ENCODE measurements at regions not wholly inside any gene's neighbourhood (a gene's known extent, or its start where the extent isn't known, plus 50 kb on each side); places are given as distances from the start of the nearest gene placed in this dataset.

DNA sequence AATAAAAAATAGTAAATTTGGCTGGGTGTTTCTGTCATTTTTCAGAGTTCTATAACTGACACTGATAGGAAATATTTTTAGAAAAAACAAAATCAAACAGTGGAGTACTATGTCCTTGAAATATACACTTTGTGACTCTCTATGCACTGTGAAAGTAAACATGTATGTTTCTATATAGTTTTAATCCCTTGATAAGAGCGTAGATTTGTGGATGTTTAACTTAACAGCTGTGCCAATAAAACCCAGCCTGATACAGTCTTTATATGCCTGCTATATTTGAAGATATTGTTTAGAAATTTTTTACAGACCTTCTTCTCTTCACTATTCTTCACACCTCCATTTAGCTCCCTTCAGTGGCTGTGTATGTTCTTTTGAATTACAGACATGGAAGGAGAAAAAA, 473.3 kb upstream of the FZD8 start:
- ATAC-seq = no peak
- CTCF ChIA-PET = no interaction called here
- no peak for TF ChIP-seq EZH2phosphoT487 (IDR thresholded peaks at IDR 0.05; ENCODE audit: borderline replicate concordance)
- TF ChIP-seq TCF7L2 (IDR thresholded peaks at IDR 0.05; ENCODE audit: borderline replicate concordance, extremely low read depth, insufficient read depth, insufficient read length) = no peak
- no peak for TF ChIP-seq POLR2A (IDR thresholded peaks at IDR 0.05; ENCODE audit: borderline replicate concordance, extremely low read depth, insufficient read depth, insufficient read length)
- TF ChIP-seq ZFX (IDR thresholded peaks at IDR 0.05) = no peak
- TF ChIP-seq JUND (IDR thresholded peaks at IDR 0.05) = no peak
- no peak for TF ChIP-seq ZNF274 (IDR thresholded peaks at IDR 0.05; ENCODE audit: low read depth, low read length)
- TF ChIP-seq, protein P1, sequence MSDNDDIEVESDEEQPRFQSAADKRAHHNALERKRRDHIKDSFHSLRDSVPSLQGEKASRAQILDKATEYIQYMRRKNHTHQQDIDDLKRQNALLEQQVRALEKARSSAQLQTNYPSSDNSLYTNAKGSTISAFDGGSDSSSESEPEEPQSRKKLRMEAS (IDR thresholded peaks at IDR 0.05) = no peak
- no peak for TF ChIP-seq RAD21 (IDR thresholded peaks at IDR 0.05; ENCODE audit: low read depth)
- no peak for TF ChIP-seq FOSL1 (IDR thresholded peaks at IDR 0.05; ENCODE audit: low read depth)
- TF ChIP-seq, protein P2, sequence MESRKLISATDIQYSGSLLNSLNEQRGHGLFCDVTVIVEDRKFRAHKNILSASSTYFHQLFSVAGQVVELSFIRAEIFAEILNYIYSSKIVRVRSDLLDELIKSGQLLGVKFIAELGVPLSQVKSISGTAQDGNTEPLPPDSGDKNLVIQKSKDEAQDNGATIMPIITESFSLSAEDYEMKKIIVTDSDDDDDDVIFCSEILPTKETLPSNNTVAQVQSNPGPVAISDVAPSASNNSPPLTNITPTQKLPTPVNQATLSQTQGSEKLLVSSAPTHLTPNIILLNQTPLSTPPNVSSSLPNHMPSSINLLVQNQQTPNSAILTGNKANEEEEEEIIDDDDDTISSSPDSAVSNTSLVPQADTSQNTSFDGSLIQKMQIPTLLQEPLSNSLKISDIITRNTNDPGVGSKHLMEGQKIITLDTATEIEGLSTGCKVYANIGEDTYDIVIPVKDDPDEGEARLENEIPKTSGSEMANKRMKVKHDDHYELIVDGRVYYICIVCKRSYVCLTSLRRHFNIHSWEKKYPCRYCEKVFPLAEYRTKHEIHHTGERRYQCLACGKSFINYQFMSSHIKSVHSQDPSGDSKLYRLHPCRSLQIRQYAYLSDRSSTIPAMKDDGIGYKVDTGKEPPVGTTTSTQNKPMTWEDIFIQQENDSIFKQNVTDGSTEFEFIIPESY (IDR thresholded peaks at IDR 0.05; ENCODE audit: extremely low read depth, insufficient replicate concordance, low read length) = no peak
- no peak for TF ChIP-seq EZH2 (IDR thresholded peaks at IDR 0.05)
- no peak for TF ChIP-seq ELF1 (IDR thresholded peaks at IDR 0.05; ENCODE audit: borderline replicate concordance, low read depth)
- Histone ChIP-seq H3K4me1 (ENCODE audit: control insufficient read depth in 1 of 2, insufficient read depth in 2 of 2, low read length in 2 of 2) (no peaks in the 10 kb centered on the region), H3K36me3 (ENCODE audit: control insufficient read depth in 1 of 2, insufficient read depth in 2 of 2, low read length in 2 of 2) (no peaks in the 10 kb centered on the region), H3K4me3 (replicated peaks in 1 of 2; ENCODE audit: low read depth in 1 of 2, low read length in 2 of 2) (no peak overlapping the region), H3K9ac (ENCODE audit: low read length) (no peak overlapping the region), H4K20me1 (ENCODE audit: insufficient read depth) (no peaks in the 10 kb centered on the region), H3K27ac (ENCODE audit: low read depth, low read length) (no peak overlapping the region), H3K27me3 (ENCODE audit: insufficient read depth, low read length) (no peaks in the 10 kb centered on the region), H3K4me2 (ENCODE audit: low read length) (no peak overlapping the region), H2AFZ (ENCODE audit: low read depth, low read length, poor library complexity, severe bottlenecking) (no peak overlapping the region), H3K79me2 (ENCODE audit: insufficient read depth, low read length) (no peaks in the 10 kb centered on the region), H3K9me2 (ENCODE audit: insufficient read depth) (no peaks in the 10 kb centered on the region), H3K9me3 (ENCODE audit: control insufficient read depth in 1 of 2, insufficient read depth in 1 of 2, low read depth in 1 of 2, low read length in 2 of 2) (peaks cover 14 to 26% of the 10 kb centered on the region in 2 experiments; a peak in 2 of 4 replicates)
- no TSS peak for BruUV-seq (replicated peaks)
- intact Hi-C loops (cut with micrococcal nuclease) = no loop called here
- RAD21 ChIA-PET (ENCODE audit: low non-redundant PET in 1 of 2, low total read pairs in 2 of 2, uncharacterized antibody in 2 of 2, unreplicated experiment in 2 of 2) = no interaction called here
- no peak for DNase-seq (ENCODE audit: low read depth, low spot score)
- POLR2A ChIA-PET = no interaction called here
